DND-41 (cell line): ENCODE measurements at regions not wholly inside any gene's neighbourhood (a gene's known extent, or its start where the extent isn't known, plus 50 kb on each side); places are given as distances from the start of the nearest gene placed in this dataset.

Source experiments
- ATAC-seq: fragments of 200-7000 bp; cut with Tn5 transposase; 3 replicates; pipeline ENCODE4 v1.9.1; 2021; ENCODE audit warnings: low read depth; ENCODE audit not compliant: insufficient read depth
- DNase-seq: peaks from one replicate; pipeline ENCODE4 v3.0.0-alpha.2; 2020
- H2AFZ ChIP-seq: 2 replicates; pipeline ENCODE4 v1.6.0; 2012; ENCODE audit warnings: low read depth, low read length
- H3K27ac ChIP-seq: 2 replicates; pipeline ENCODE4 v1.5.1; 2012; ENCODE audit warnings: low read length, inconsistent platforms
- H3K27me3 ChIP-seq: fragments of 200-600 bp; sonication (generic); 2 replicates; pipeline ENCODE4 v1.6.0; 2012; ENCODE audit warnings: low read length, mild to moderate bottlenecking, inconsistent platforms; ENCODE audit not compliant: insufficient read depth, poor library complexity
- H3K36me3 ChIP-seq: 2 replicates; pipeline ENCODE4 v1.5.1; 2012; ENCODE audit warnings: low read length, inconsistent platforms; ENCODE audit not compliant: insufficient read depth
- H3K4me1 ChIP-seq: 2 replicates; pipeline ENCODE4 v1.5.1; 2012; ENCODE audit warnings: mild to moderate bottlenecking, low read length; ENCODE audit not compliant: insufficient read depth
- H3K4me2 ChIP-seq: 2 replicates; pipeline ENCODE4 v1.6.0; 2012; ENCODE audit warnings: mild to moderate bottlenecking, moderate library complexity, low read length, inconsistent platforms; ENCODE audit not compliant: insufficient read depth
- H3K4me3 ChIP-seq, 2 experiments: fragments of 200-600 bp in 1 of 2; shearing (Covaris generic) in 1 of 2; 2 replicates each; pipeline ENCODE4 v1.5.1; 2012 to 2016; ENCODE audit warnings: inconsistent platforms in 2 of 2, low read length in 2 of 2, mild to moderate bottlenecking in 2 of 2, low read depth in 1 of 2, moderate library complexity in 1 of 2
- H3K79me2 ChIP-seq: 2 replicates; pipeline ENCODE4 v1.6.0; 2012; ENCODE audit warnings: low read length, inconsistent platforms; ENCODE audit not compliant: insufficient read depth
- H3K9ac ChIP-seq: 2 replicates; pipeline ENCODE4 v1.6.0; 2012; ENCODE audit warnings: low read depth, mild to moderate bottlenecking, inconsistent platforms, low read length, moderate library complexity
- H3K9me3 ChIP-seq: 2 replicates; pipeline ENCODE4 v1.5.1; 2012; ENCODE audit warnings: low read length, moderate library complexity, mild to moderate bottlenecking, inconsistent platforms; ENCODE audit not compliant: insufficient read depth, severe bottlenecking
- H4K20me1 ChIP-seq: 2 replicates; pipeline ENCODE4 v1.6.0; 2012; ENCODE audit warnings: low read length; ENCODE audit not compliant: insufficient read depth
- CTCF ChIP-seq: IDR thresholded peaks from 2 replicates; pipeline ENCODE4 v1.5.1; 2012; ENCODE audit warnings: borderline replicate concordance, low read length, moderate library complexity, mild to moderate bottlenecking; ENCODE audit not compliant: poor library complexity, severe bottlenecking; ENCODE audit errors: extremely low read depth
- EZH2 ChIP-seq: IDR thresholded peaks from 3 replicates; pipeline ENCODE4 v1.6.1; 2012; ENCODE audit warnings: borderline replicate concordance, low read depth, mild to moderate bottlenecking, moderate library complexity, low read length, inconsistent platforms; ENCODE audit not compliant: severe bottlenecking

- Histone ChIP-seq H3K4me3 (no peak overlapping the region), H3K4me1 (no peaks in the 10 kb centered on the region), H3K36me3 (no peaks in the 10 kb centered on the region), H3K27me3 (no peaks in the 10 kb centered on the region), H3K4me2 (no peak overlapping the region), H3K9ac (no peak overlapping the region), H3K79me2 (no peaks in the 10 kb centered on the region), H3K27ac (no peak overlapping the region), H4K20me1 (no peaks in the 10 kb centered on the region), H2AFZ (no peak overlapping the region), H3K9me3 (no peaks in the 10 kb centered on the region)
- no peak for ATAC-seq
- TF ChIP-seq EZH2 (no peak), CTCF (no peak)
- DNase-seq, result no peak
These were observed 259.6 kb upstream of the KRR1 start for GRCh38 chr12:75771023-75771422.

GRCh38 chr12:75767957-75768356, 256.5 kb upstream of the KRR1 start:
- Histone ChIP-seq H3K4me3 (no peak overlapping the region), H2AFZ (no peak overlapping the region), H3K4me2 (no peak overlapping the region), H3K4me1 (no peaks in the 10 kb centered on the region), H4K20me1 (no peaks in the 10 kb centered on the region), H3K36me3 (no peaks in the 10 kb centered on the region), H3K9ac (no peak overlapping the region), H3K79me2 (no peaks in the 10 kb centered on the region), H3K27ac (no peak overlapping the region), H3K27me3 (no peaks in the 10 kb centered on the region), H3K9me3 (no peaks in the 10 kb centered on the region)
- TF ChIP-seq EZH2 (no peak), CTCF (no peak)
- ATAC-seq, result no peak
- DNase-seq, result no peak

- Histone ChIP-seq H3K27ac (no peak overlapping the region), H3K79me2 (no peaks in the 10 kb centered on the region), H3K9me3 (no peaks in the 10 kb centered on the region), H3K9ac (no peak overlapping the region), H3K4me1 (no peaks in the 10 kb centered on the region), H3K4me2 (no peak overlapping the region), H4K20me1 (no peaks in the 10 kb centered on the region), H3K27me3 (no peaks in the 10 kb centered on the region), H2AFZ (no peak overlapping the region), H3K36me3 (no peaks in the 10 kb centered on the region), H3K4me3 (no peak overlapping the region)
- ATAC-seq (no peak), DNase-seq (no peak)
- TF ChIP-seq CTCF (no peak), EZH2 (no peak)
These were observed 255.1 kb upstream of the KRR1 start for GRCh38 chr12:75766263-75767160.
